ENCODE measurements at regions not wholly inside any gene's neighbourhood (a gene's known extent, or its start where the extent isn't known, plus 50 kb on each side); places are given as distances from the start of the nearest gene placed in this dataset.
A peak's percentile ranks its signal among the peaks of the same experiment; 100 is the strongest.

- no peak for DNase-seq
These were observed 194.4 kb upstream of the BTG1 start for GRCh38 chr12:92340003-92340402.

- DNase-seq = no peak
These were observed 193.7 kb upstream of the BTG1 start for GRCh38 chr12:92339198-92339821.

- DNase-seq = no peak
These were observed 193.0 kb upstream of the BTG1 start for GRCh38 chr12:92338671-92339070.

- DNase-seq = no peak
These were observed 192.5 kb upstream of the BTG1 start for GRCh38 chr12:92338102-92338501.

GRCh38 chr12:92337128-92337527, 191.5 kb upstream of the BTG1 start:
- peak; percentile 33 for DNase-seq

GRCh38 chr12:92336641-92337040, 191.0 kb upstream of the BTG1 start:
- DNase-seq = no peak

- DNase-seq = no peak
These were observed 190.2 kb upstream of the BTG1 start for GRCh38 chr12:92335831-92336230.

- no peak for DNase-seq
These were observed 188.9 kb upstream of the BTG1 start for GRCh38 chr12:92334552-92334951.

- DNase-seq = no peak
These were observed 186.9 kb upstream of the BTG1 start for GRCh38 chr12:92332552-92332951.

- DNase-seq = no peak
These were observed 185.7 kb upstream of the BTG1 start for GRCh38 chr12:92331383-92331782.

GRCh38 chr12:92330654-92331053, 185.0 kb upstream of the BTG1 start:
- no peak for DNase-seq

- DNase-seq = no peak
These were observed 181.2 kb upstream of the BTG1 start for GRCh38 chr12:92326877-92327276.

GRCh38 chr12:92324849-92325500, 179.3 kb upstream of the BTG1 start:
- DNase-seq = no peak

GRCh38 chr12:92312463-92312964, 166.9 kb upstream of the BTG1 start:
- DNase-seq = no peak

- DNase-seq = no peak
These were observed 158.9 kb upstream of the BTG1 start for GRCh38 chr12:92304371-92305055.

- DNase-seq = no peak
These were observed 156.6 kb upstream of the BTG1 start for GRCh38 chr12:92302041-92302829.

GRCh38 chr12:92301356-92301755, 155.7 kb upstream of the BTG1 start:
- no peak for DNase-seq

- no peak for DNase-seq
These were observed 155.1 kb upstream of the BTG1 start for GRCh38 chr12:92300777-92301176.

- no peak for DNase-seq
These were observed 154.1 kb upstream of the BTG1 start for GRCh38 chr12:92299744-92300143.

GRCh38 chr12:92299344-92299743, 153.7 kb upstream of the BTG1 start:
- no peak for DNase-seq

GRCh38 chr12:92297932-92298696, 152.5 kb upstream of the BTG1 start:
- no peak for DNase-seq

- DNase-seq = no peak
These were observed 151.8 kb upstream of the BTG1 start for GRCh38 chr12:92297405-92297804.

GRCh38 chr12:92295523-92295922, 149.9 kb upstream of the BTG1 start:
- DNase-seq = no peak
